BLaER1 (cell line): ENCODE measurements at regions not wholly inside any gene's neighbourhood (a gene's known extent, or its start where the extent isn't known, plus 50 kb on each side); places are given as distances from the start of the nearest gene placed in this dataset.

Source experiments
- H3K27ac ChIP-seq: shearing (Covaris generic); formaldehyde crosslinking; 2 replicates; pipeline ENCODE4 v1.8.1; 2022
- H3K27me3 ChIP-seq: shearing (Covaris generic); formaldehyde crosslinking; 2 replicates; pipeline ENCODE4 v1.8.1; 2022
- H3K36me3 ChIP-seq: shearing (Covaris generic); formaldehyde crosslinking; 2 replicates; pipeline ENCODE4 v1.8.1; 2022
- H3K4me1 ChIP-seq: shearing (Covaris generic); formaldehyde crosslinking; 2 replicates; pipeline ENCODE4 v1.8.1; 2022
- H3K4me2 ChIP-seq: shearing (Covaris generic); formaldehyde crosslinking; 2 replicates; pipeline ENCODE4 v1.8.1; 2022
- H3K4me3 ChIP-seq: shearing (Covaris generic); formaldehyde crosslinking; 2 replicates; pipeline ENCODE4 v1.8.1; 2022
- H3K9ac ChIP-seq: shearing (Covaris generic); formaldehyde crosslinking; 2 replicates; pipeline ENCODE4 v1.8.1; 2022
- H3K9me3 ChIP-seq: shearing (Covaris generic); formaldehyde crosslinking; 2 replicates; pipeline ENCODE4 v1.8.1; 2022
- H4K20me1 ChIP-seq: shearing (Covaris generic); formaldehyde crosslinking; 2 replicates; pipeline ENCODE4 v1.8.1; 2022
- Cebpa-rat ChIP-seq: shearing (Covaris generic); IDR thresholded peaks from 2 replicates; pipeline ENCODE4 v1.8.1; 2022

- no peaks in the 10 kb centered on the region for H3K9me3 ChIP-seq
- H4K20me1 ChIP-seq: no peaks in the 10 kb centered on the region
- no peaks in the 10 kb centered on the region for H3K36me3 ChIP-seq
- H3K4me3 ChIP-seq: no peak overlapping the region
- no peaks in the 10 kb centered on the region for H3K27me3 ChIP-seq
- H3K27ac ChIP-seq: no peak overlapping the region
- H3K4me2 ChIP-seq: no peak overlapping the region
- no peak overlapping the region for H3K9ac ChIP-seq
- H3K4me1 ChIP-seq: peaks cover 17% of the 10 kb centered on the region
- no peak for TF ChIP-seq Cebpa-rat
Observed at GRCh38 chr17:34153991-34154390, 101.1 kb upstream of the CCL2 start.

GRCh38 chr17:34154961-34155730 lies 99.9 kb upstream of the CCL2 start:
- no peak overlapping the region for H3K27ac ChIP-seq
- H4K20me1 ChIP-seq: no peaks in the 10 kb centered on the region
- TF ChIP-seq Cebpa-rat: no peak
- no peaks in the 10 kb centered on the region for H3K27me3 ChIP-seq
- H3K4me2 ChIP-seq: peak overlapping the region; percentile 56
- H3K4me1 ChIP-seq: peaks cover 17% of the 10 kb centered on the region
- no peaks in the 10 kb centered on the region for H3K36me3 ChIP-seq
- H3K9ac ChIP-seq: no peak overlapping the region
- no peak overlapping the region for H3K4me3 ChIP-seq
- no peaks in the 10 kb centered on the region for H3K9me3 ChIP-seq

- H3K36me3 ChIP-seq: no peaks in the 10 kb centered on the region
- no peak overlapping the region for H3K9ac ChIP-seq
- TF ChIP-seq Cebpa-rat: no peak
- no peak overlapping the region for H3K4me3 ChIP-seq
- peaks cover 17% of the 10 kb centered on the region for H3K4me1 ChIP-seq
- no peaks in the 10 kb centered on the region for H3K27me3 ChIP-seq
- H3K4me2 ChIP-seq: peak overlapping the region; percentile 56
- no peak overlapping the region for H3K27ac ChIP-seq
- no peaks in the 10 kb centered on the region for H4K20me1 ChIP-seq
- no peaks in the 10 kb centered on the region for H3K9me3 ChIP-seq
Observed at GRCh38 chr17:34155947-34156346, 99.1 kb upstream of the CCL2 start.

GRCh38 chr17:34156401-34156740 lies 98.7 kb upstream of the CCL2 start:
- no peaks in the 10 kb centered on the region for H3K9me3 ChIP-seq
- no peaks in the 10 kb centered on the region for H3K36me3 ChIP-seq
- peaks cover 17% of the 10 kb centered on the region for H3K4me1 ChIP-seq
- H3K9ac ChIP-seq: no peak overlapping the region
- H4K20me1 ChIP-seq: no peaks in the 10 kb centered on the region
- no peaks in the 10 kb centered on the region for H3K27me3 ChIP-seq
- H3K4me3 ChIP-seq: no peak overlapping the region
- TF ChIP-seq Cebpa-rat: no peak
- H3K27ac ChIP-seq: no peak overlapping the region
- H3K4me2 ChIP-seq: no peak overlapping the region

- H3K36me3 ChIP-seq: no peaks in the 10 kb centered on the region
- no peaks in the 10 kb centered on the region for H4K20me1 ChIP-seq
- no peak overlapping the region for H3K9ac ChIP-seq
- H3K27ac ChIP-seq: no peak overlapping the region
- no peak overlapping the region for H3K4me3 ChIP-seq
- no peak overlapping the region for H3K4me2 ChIP-seq
- no peaks in the 10 kb centered on the region for H3K27me3 ChIP-seq
- H3K4me1 ChIP-seq: peaks cover 17% of the 10 kb centered on the region
- no peaks in the 10 kb centered on the region for H3K9me3 ChIP-seq
- no peak for TF ChIP-seq Cebpa-rat
Observed at GRCh38 chr17:34156741-34157589, 98.1 kb upstream of the CCL2 start.

GRCh38 chr17:34161690-34162089 lies 93.4 kb upstream of the CCL2 start:
- Histone ChIP-seq H3K36me3 (no peaks in the 10 kb centered on the region), H3K9ac (no peak overlapping the region), H3K4me1 (no peaks in the 10 kb centered on the region), H3K4me2 (no peak overlapping the region), H3K27me3 (no peaks in the 10 kb centered on the region), H3K27ac (no peak overlapping the region), H4K20me1 (no peaks in the 10 kb centered on the region), H3K4me3 (no peak overlapping the region), H3K9me3 (no peaks in the 10 kb centered on the region)
- TF ChIP-seq Cebpa-rat: no peak

- no peak for TF ChIP-seq Cebpa-rat
- H3K27me3 ChIP-seq: no peaks in the 10 kb centered on the region
- no peak overlapping the region for H3K4me3 ChIP-seq
- H3K9me3 ChIP-seq: no peaks in the 10 kb centered on the region
- H3K4me2 ChIP-seq: no peak overlapping the region
- no peak overlapping the region for H3K27ac ChIP-seq
- H4K20me1 ChIP-seq: no peaks in the 10 kb centered on the region
- no peaks in the 10 kb centered on the region for H3K4me1 ChIP-seq
- no peak overlapping the region for H3K9ac ChIP-seq
- no peaks in the 10 kb centered on the region for H3K36me3 ChIP-seq
Observed at GRCh38 chr17:34163123-34163522, 92.0 kb upstream of the CCL2 start.

- Histone ChIP-seq H3K4me2 (no peak overlapping the region), H3K27me3 (no peaks in the 10 kb centered on the region)
Observed at GRCh38 chr17:34163646-34164045, 91.4 kb upstream of the CCL2 start.

GRCh38 chr17:34164837-34165236 lies 90.2 kb upstream of the CCL2 start:
- no peak overlapping the region for H3K4me3 ChIP-seq
- H3K36me3 ChIP-seq: no peaks in the 10 kb centered on the region
- no peaks in the 10 kb centered on the region for H4K20me1 ChIP-seq
- H3K4me1 ChIP-seq: no peaks in the 10 kb centered on the region
- no peak overlapping the region for H3K27ac ChIP-seq
- H3K9ac ChIP-seq: no peak overlapping the region
- no peaks in the 10 kb centered on the region for H3K27me3 ChIP-seq
- no peaks in the 10 kb centered on the region for H3K9me3 ChIP-seq
- H3K4me2 ChIP-seq: no peak overlapping the region
- TF ChIP-seq Cebpa-rat: no peak

More at GRCh38 chr17:34163646-34164045, 91.4 kb upstream of the CCL2 start:
- Histone ChIP-seq H4K20me1 (no peaks in the 10 kb centered on the region), H3K27ac (no peak overlapping the region), H3K36me3 (no peaks in the 10 kb centered on the region), H3K9ac (no peak overlapping the region), H3K9me3 (no peaks in the 10 kb centered on the region), H3K4me1 (no peaks in the 10 kb centered on the region), H3K4me3 (no peak overlapping the region)
- TF ChIP-seq Cebpa-rat: no peak

- Histone ChIP-seq H3K27ac (no peak overlapping the region), H3K9ac (no peak overlapping the region), H3K9me3 (no peaks in the 10 kb centered on the region), H3K36me3 (no peaks in the 10 kb centered on the region), H3K4me1 (no peaks in the 10 kb centered on the region), H3K4me2 (no peak overlapping the region), H3K4me3 (no peak overlapping the region), H3K27me3 (no peaks in the 10 kb centered on the region), H4K20me1 (no peaks in the 10 kb centered on the region)
- TF ChIP-seq Cebpa-rat: no peak
Observed at GRCh38 chr17:34166352-34166751, 88.7 kb upstream of the CCL2 start.
